SH-SY5Y (cell line): ENCODE measurements at regions not wholly inside any gene's neighbourhood (a gene's known extent, or its start where the extent isn't known, plus 50 kb on each side); places are given as distances from the start of the nearest gene placed in this dataset.

Experiments used
- GATA2 ChIP-seq: IDR thresholded peaks from 2 replicates; pipeline ENCODE4 v1.6.1; 2011; ENCODE audit warnings: mild to moderate bottlenecking, low read depth, low read length
- GATA3 ChIP-seq: IDR thresholded peaks from 2 replicates; pipeline ENCODE4 v1.6.1; 2011; ENCODE audit warnings: low read depth, mild to moderate bottlenecking, low read length, moderate library complexity

GRCh38 chr5:116718317-116718716 lies 143.7 kb upstream of the SEMA6A start:
- no peak for TF ChIP-seq GATA2
- no peak for TF ChIP-seq GATA3
